ENCODE measurements at regions not wholly inside any gene's neighbourhood (a gene's known extent, or its start where the extent isn't known, plus 50 kb on each side); places are given as distances from the start of the nearest gene placed in this dataset.

GRCh38 chr12:88908345-88908744 lies 328.1 kb upstream of the KITLG start:
- TF ChIP-seq CTCF (IDR thresholded peaks at IDR 0.05; ENCODE audit: low read depth, low read length, poor library complexity, severe bottlenecking) (no peak), EZH2phosphoT487 (IDR thresholded peaks at IDR 0.05; ENCODE audit: borderline replicate concordance, low read length) (no peak)

Measured in DOHH2 (cell line).